SK-N-SH (cell line): ENCODE measurements at regions not wholly inside any gene's neighbourhood (a gene's known extent, or its start where the extent isn't known, plus 50 kb on each side); places are given as distances from the start of the nearest gene placed in this dataset.

Experiments used
- CTCF ChIA-PET: fragments of 300-600, 350-600 bp; formaldehyde crosslinking; extraction: SDS; loops from one replicate; lab custom pipeline; 2021; lab: Yijun Ruan, JAX
- POLR2A ChIA-PET: fragments of 350-600 bp; sonication (Branson Sonifier 250); formaldehyde crosslinking; extraction: SDS; loops from one replicate; lab custom pipeline; 2020; ENCODE audit warnings: antibody characterized with exemption, inconsistent platforms; lab: Yijun Ruan, JAX
- DNase-seq: peaks from one replicate; pipeline ENCODE4 v3.0.0; 2012
- H2AFZ ChIP-seq: fragments of 200-600 bp; sonication (generic); 2 replicates; pipeline ENCODE4 v1.8.1; 2016; ENCODE audit warnings: antibody characterized with exemption, mild to moderate bottlenecking, low read depth
- H3F3A ChIP-seq: fragments of 200-600 bp; sonication (generic); replicated peaks from 2 replicates; pipeline ENCODE3; 2016; ENCODE audit warnings: antibody characterized with exemption, mild to moderate bottlenecking; ENCODE audit not compliant: insufficient read depth
- H3K27ac ChIP-seq, 2 experiments: fragments of 200-500 bp in 1 of 2; fragments of 200-600 bp in 1 of 2; sonication (Bioruptor generic) in 1 of 2; sonication (generic), shearing (Covaris generic) in 1 of 2; 2 replicates each; pipeline versions ENCODE4 v1.5.1 to v1.6.1; 2014 to 2016; ENCODE audit warnings: low read depth in 2 of 2, inconsistent platforms in 1 of 2, low read length in 1 of 2, mild to moderate bottlenecking in 1 of 2, mixed read lengths in 1 of 2
- H3K27me3 ChIP-seq: fragments of 200-600 bp; sonication (generic), shearing (Covaris generic); 2 replicates; pipeline ENCODE4 v1.6.1; 2016; ENCODE audit warnings: mixed run types; ENCODE audit not compliant: insufficient read depth
- H3K36me3 ChIP-seq, 2 experiments: fragments of 200-500 bp in 1 of 2; fragments of 200-600 bp in 1 of 2; sonication (Bioruptor generic) in 1 of 2; sonication (generic) in 1 of 2; replicated peaks in 1 of 2; 2 replicates each; pipeline versions ENCODE3 to v1.5.1; 2014 to 2016; ENCODE audit warnings: low read length in 1 of 2, mild to moderate bottlenecking in 1 of 2; ENCODE audit not compliant: insufficient read depth in 2 of 2, control insufficient read depth in 1 of 2
- H3K4me1 ChIP-seq, 2 experiments: fragments of 200-500 bp in 1 of 2; fragments of 200-600 bp in 1 of 2; sonication (Bioruptor generic) in 1 of 2; sonication (generic), shearing (Covaris generic) in 1 of 2; 2 replicates each; pipeline versions ENCODE4 v1.5.1 to v1.6.1; 2014 to 2016; ENCODE audit warnings: low read depth in 1 of 2, low read length in 1 of 2, mixed run types in 1 of 2; ENCODE audit not compliant: insufficient read depth in 2 of 2, control insufficient read depth in 1 of 2
- H3K4me2 ChIP-seq: fragments of 200-600 bp; sonication (generic), shearing (Covaris generic); 2 replicates; pipeline ENCODE4 v1.6.1; 2017; ENCODE audit warnings: mixed run types
- H3K4me3 ChIP-seq, 2 experiments: fragments of 200-500 bp in 1 of 2; fragments of 200-600 bp in 1 of 2; sonication (Bioruptor generic) in 1 of 2; sonication (generic), shearing (Covaris generic) in 1 of 2; 2 replicates each; pipeline versions ENCODE4 v1.5.1 to v1.8.1; 2014 to 2016; ENCODE audit warnings: low read depth in 2 of 2, inconsistent platforms in 1 of 2, low read length in 1 of 2, mild to moderate bottlenecking in 1 of 2, mixed read lengths in 1 of 2, moderate library complexity in 1 of 2
- H3K79me2 ChIP-seq: fragments of 200-600 bp; sonication (generic); 2 replicates; pipeline ENCODE4 v1.8.1; 2017; ENCODE audit warnings: mild to moderate bottlenecking; ENCODE audit not compliant: insufficient read depth
- H3K9ac ChIP-seq: fragments of 200-600 bp; sonication (generic); 2 replicates; pipeline ENCODE4 v1.6.1; 2017; ENCODE audit warnings: mixed run types
- H3K9me2 ChIP-seq: fragments of 200-600 bp; sonication (generic); 2 replicates; pipeline ENCODE4 v1.6.1; 2017; ENCODE audit warnings: mixed run types
- H3K9me3 ChIP-seq: fragments of 200-600 bp; sonication (generic); 2 replicates; pipeline ENCODE4 v1.6.1; 2017; ENCODE audit warnings: mixed run types, mild to moderate bottlenecking, moderate library complexity
- H4K20me1 ChIP-seq: fragments of 200-600 bp; sonication (generic); 2 replicates; pipeline ENCODE4 v1.6.1; 2017; ENCODE audit warnings: mild to moderate bottlenecking, mixed run types; ENCODE audit not compliant: insufficient read depth
- CHD2 ChIP-seq: fragments of 150-350 bp; IDR thresholded peaks from 2 replicates; pipeline ENCODE4 v1.6.1; 2018; ENCODE audit warnings: low read length; ENCODE audit not compliant: partially characterized antibody
- CTCF ChIP-seq: fragments of 200-600 bp; sonication (generic); IDR thresholded peaks from 2 replicates; pipeline ENCODE4 v1.6.1; 2017; ENCODE audit warnings: antibody characterized with exemption, mild to moderate bottlenecking, moderate library complexity
- EP300 ChIP-seq, 2 experiments: IDR thresholded peaks; 2 replicates each; pipeline versions ENCODE4 v1.4.0 to v1.6.1; 2012; ENCODE audit warnings: borderline replicate concordance in 1 of 2, low read depth in 1 of 2, low read length in 1 of 2
- FOSL2 ChIP-seq: IDR thresholded peaks from 2 replicates; pipeline ENCODE4 v1.4.0; 2012; ENCODE audit warnings: low read depth, mild to moderate bottlenecking, moderate library complexity, borderline replicate concordance
- FOXM1 ChIP-seq: IDR thresholded peaks from 2 replicates; pipeline ENCODE4 v1.4.0; 2012; ENCODE audit warnings: low read depth, mild to moderate bottlenecking
- MAX ChIP-seq: IDR thresholded peaks from 2 replicates; pipeline ENCODE4 v1.4.0; 2012; ENCODE audit warnings: low read depth
- MEF2A ChIP-seq: IDR thresholded peaks from 2 replicates; pipeline ENCODE4 v1.4.0; 2012; ENCODE audit warnings: low read depth, borderline replicate concordance
- MXI1 ChIP-seq: IDR thresholded peaks from 2 replicates; pipeline ENCODE4 v1.6.1; 2012; ENCODE audit warnings: mild to moderate bottlenecking, low read depth, low read length, improper control_type of control experiment
- NFIC ChIP-seq: IDR thresholded peaks from 2 replicates; pipeline ENCODE4 v1.4.0; 2012; ENCODE audit warnings: borderline replicate concordance
- NRF1 ChIP-seq: IDR thresholded peaks from 2 replicates; pipeline ENCODE4 v1.6.1; 2012; ENCODE audit warnings: low read depth, mild to moderate bottlenecking, low read length
- PBX3 ChIP-seq: IDR thresholded peaks from 2 replicates; pipeline ENCODE4; 2012
- POLR2AphosphoS5 ChIP-seq: IDR thresholded peaks from 2 replicates; pipeline ENCODE4 v1.6.1; 2012; ENCODE audit warnings: low read depth, low read length
- RAD21 ChIP-seq: IDR thresholded peaks from 2 replicates; pipeline ENCODE4 v1.6.1; 2012; ENCODE audit warnings: mild to moderate bottlenecking, low read length
- RCOR1 ChIP-seq: fragments of 150-350 bp; IDR thresholded peaks from 2 replicates; pipeline ENCODE4 v1.6.1; 2017; ENCODE audit warnings: antibody characterized with exemption, low read length
- SMC3 ChIP-seq: IDR thresholded peaks from 2 replicates; pipeline ENCODE4 v1.6.1; 2012; ENCODE audit warnings: low read depth, low read length, improper control_type of control experiment
- TAF1 ChIP-seq: IDR thresholded peaks from 2 replicates; pipeline ENCODE4 v1.6.1; 2012; ENCODE audit warnings: low read depth, mild to moderate bottlenecking, low read length, moderate library complexity, borderline replicate concordance
- TCF12 ChIP-seq: IDR thresholded peaks from 2 replicates; pipeline ENCODE4 v1.4.0; 2012
- TEAD4 ChIP-seq: IDR thresholded peaks from 2 replicates; pipeline ENCODE4 v1.4.0; 2012; ENCODE audit warnings: mild to moderate bottlenecking, borderline replicate concordance; ENCODE audit not compliant: insufficient read depth
- WGBS: methylation state at CpG from one replicate; pipeline ENCODE4 v1.1.6; 2017; ENCODE audit warnings: low lambda C conversion rate; 5-methylcytosine and 5-hydroxymethylcytosine counted together
- TF ChIP-seq, protein P1 (sequence below): fragments of 150-350 bp; IDR thresholded peaks from 2 replicates; pipeline ENCODE4 v1.6.1; 2016; ENCODE audit warnings: mild to moderate bottlenecking, low read depth, low read length
- TF ChIP-seq, protein P2 (sequence below): fragments of 150-350 bp; IDR thresholded peaks from 2 replicates; pipeline ENCODE4 v1.6.1; 2017; ENCODE audit warnings: antibody characterized with exemption, low read length, low read depth, borderline replicate concordance

DNA sequence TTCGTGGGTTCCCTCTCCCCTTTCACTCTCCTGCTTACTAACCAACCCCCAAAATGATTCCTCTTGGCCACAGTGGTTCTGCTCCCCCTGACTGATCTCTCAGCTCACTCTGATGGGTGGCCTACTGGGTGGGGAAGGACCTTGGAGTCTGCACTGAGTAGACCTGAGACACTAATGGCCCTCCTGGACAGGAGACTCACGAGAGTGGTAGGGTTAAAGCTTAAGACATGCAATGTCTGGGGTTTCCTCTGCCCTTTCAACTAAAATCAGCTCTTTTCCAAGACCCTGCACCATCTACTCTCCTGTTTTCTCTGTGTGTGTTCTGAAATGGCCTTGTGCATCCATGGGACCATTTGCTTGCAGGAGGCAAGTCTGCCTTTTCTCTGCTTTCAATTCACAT, 631.4 kb downstream of the ACTR3B start:
- POLR2A ChIA-PET = no interaction called here
- WGBS = 3% methylated on average over 2 of the region's 2 CpGs

GRCh38 chr7:153392726-153393125, 633.2 kb downstream of the ACTR3B start:
- POLR2A ChIA-PET = interaction anchor here (0.8 kb wide), 1 partner anchor 8 kb away, joined by 3 read pairs; no protein-coding TSS in a partner anchor
- no peaks in the 10 kb centered on the region for H3K4me1 ChIP-seq
- TF ChIP-seq SMC3 (no peak), FOSL2 (no peak), FOXM1 (no peak), NFIC (no peak), NRF1 (no peak), MXI1 (no peak), TAF1 (no peak), TEAD4 (no peak), MEF2A (no peak), CTCF (no peak), MAX (no peak)
- TF ChIP-seq, protein P1, sequence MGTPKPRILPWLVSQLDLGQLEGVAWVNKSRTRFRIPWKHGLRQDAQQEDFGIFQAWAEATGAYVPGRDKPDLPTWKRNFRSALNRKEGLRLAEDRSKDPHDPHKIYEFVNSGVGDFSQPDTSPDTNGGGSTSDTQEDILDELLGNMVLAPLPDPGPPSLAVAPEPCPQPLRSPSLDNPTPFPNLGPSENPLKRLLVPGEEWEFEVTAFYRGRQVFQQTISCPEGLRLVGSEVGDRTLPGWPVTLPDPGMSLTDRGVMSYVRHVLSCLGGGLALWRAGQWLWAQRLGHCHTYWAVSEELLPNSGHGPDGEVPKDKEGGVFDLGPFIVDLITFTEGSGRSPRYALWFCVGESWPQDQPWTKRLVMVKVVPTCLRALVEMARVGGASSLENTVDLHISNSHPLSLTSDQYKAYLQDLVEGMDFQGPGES = no peak

More for the DNA sequence above, 631.4 kb downstream of the ACTR3B start:
- Histone ChIP-seq H3F3A (no peaks in the 10 kb centered on the region), H4K20me1 (no peaks in the 10 kb centered on the region), H3K27ac (no peak overlapping the region), H3K9me3 (peaks cover 12% of the 10 kb centered on the region; the same call in 1 of the 2 replicates), H3K9me2 (no peaks in the 10 kb centered on the region), H3K36me3 (no peaks in the 10 kb centered on the region), H3K79me2 (no peaks in the 10 kb centered on the region), H3K4me2 (no peak overlapping the region), H3K4me3 (no peak overlapping the region), H3K27me3 (no peaks in the 10 kb centered on the region), H3K9ac (no peak overlapping the region), H3K4me1 (no peaks in the 10 kb centered on the region), H2AFZ (no peak overlapping the region)
- no peak for TF ChIP-seq NFIC
- no peak for TF ChIP-seq RAD21
- TF ChIP-seq, protein P2, sequence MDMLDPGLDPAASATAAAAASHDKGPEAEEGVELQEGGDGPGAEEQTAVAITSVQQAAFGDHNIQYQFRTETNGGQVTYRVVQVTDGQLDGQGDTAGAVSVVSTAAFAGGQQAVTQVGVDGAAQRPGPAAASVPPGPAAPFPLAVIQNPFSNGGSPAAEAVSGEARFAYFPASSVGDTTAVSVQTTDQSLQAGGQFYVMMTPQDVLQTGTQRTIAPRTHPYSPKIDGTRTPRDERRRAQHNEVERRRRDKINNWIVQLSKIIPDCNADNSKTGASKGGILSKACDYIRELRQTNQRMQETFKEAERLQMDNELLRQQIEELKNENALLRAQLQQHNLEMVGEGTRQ = no peak
- no peak for TF ChIP-seq MXI1
- TF ChIP-seq POLR2AphosphoS5 = no peak
- no peak for TF ChIP-seq MEF2A
- no peak for TF ChIP-seq RCOR1
- no peak for TF ChIP-seq SMC3
- TF ChIP-seq CHD2 = no peak
- no peak for TF ChIP-seq TCF12
- no peak for TF ChIP-seq EP300 (IDR thresholded peaks at IDR 0.05; ENCODE audit: borderline replicate concordance in 1 of 2, low read depth in 1 of 2, low read length in 1 of 2)
- TF ChIP-seq NRF1 = no peak
- TF ChIP-seq PBX3 = no peak
- CTCF ChIA-PET = no interaction called here
- no peak for DNase-seq

More at GRCh38 chr7:153392726-153393125, 633.2 kb downstream of the ACTR3B start:
- H2AFZ ChIP-seq = no peak overlapping the region
- H3K27me3 ChIP-seq = no peaks in the 10 kb centered on the region
- H3K4me2 ChIP-seq = no peak overlapping the region
- H3K4me3 ChIP-seq = no peak overlapping the region
- no peak for DNase-seq
- H3K9ac ChIP-seq = no peak overlapping the region
- peaks cover 8% of the 10 kb centered on the region; the same call in 1 of the 2 replicates for H3K9me3 ChIP-seq
- H4K20me1 ChIP-seq = no peaks in the 10 kb centered on the region
- H3K79me2 ChIP-seq = no peaks in the 10 kb centered on the region
- no peak overlapping the region for H3K27ac ChIP-seq
- no peaks in the 10 kb centered on the region for H3K36me3 ChIP-seq
- no peaks in the 10 kb centered on the region for H3K9me2 ChIP-seq
- H3F3A ChIP-seq = no peaks in the 10 kb centered on the region
- CTCF ChIA-PET = no interaction called here
